Tibial nerve (tissue), 4 donors: ENCODE measurements at regions not wholly inside any gene's neighbourhood (a gene's known extent, or its start where the extent isn't known, plus 50 kb on each side); places are given as distances from the start of the nearest gene placed in this dataset.

Experiments used
- EP300 ChIP-seq, 2 donors: sonication (generic); formaldehyde crosslinking; IDR thresholded peaks; one replicate each; pipeline ENCODE4 v1.6.1; 2017; ENCODE audit warnings: antibody characterized with exemption in 2 of 2, mild to moderate bottlenecking in 1 of 2
- POLR2A ChIP-seq, 2 donors: fragments of 450-650 bp; IDR thresholded peaks; one replicate each; pipeline ENCODE4 v1.6.1; 2017; ENCODE audit warnings: antibody characterized with exemption in 2 of 2, mild to moderate bottlenecking in 2 of 2, moderate library complexity in 2 of 2
- TF ChIP-seq, protein P1 (sequence below), 5 experiments: fragments of 200-600 bp in 3 of 5; fragments of 450-650 bp in 2 of 5; sonication (generic) in 3 of 5; IDR thresholded peaks; one replicate each; pipeline ENCODE4 v1.5.1; 2016 to 2019; ENCODE audit warnings: antibody characterized with exemption in 5 of 5, mild to moderate bottlenecking in 3 of 5, moderate library complexity in 2 of 5

DNA sequence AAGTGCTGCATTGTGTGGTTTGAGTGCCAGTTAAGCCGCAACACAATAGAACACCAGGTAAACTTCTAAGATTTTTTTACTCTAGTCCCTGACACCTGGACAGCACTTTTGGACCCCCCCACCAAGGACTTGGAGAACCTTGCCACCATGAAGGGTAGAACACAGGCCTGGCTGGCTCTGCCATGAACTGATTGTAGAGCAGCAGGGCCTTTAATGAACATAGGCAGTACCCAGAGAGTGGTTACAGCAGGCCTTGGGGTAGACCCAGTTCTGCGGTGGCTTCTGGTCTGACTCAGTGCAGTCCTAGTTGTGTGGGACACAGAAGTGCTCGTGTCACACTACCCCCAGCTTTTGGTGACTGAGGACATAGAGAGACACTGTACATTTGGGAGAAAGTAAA is 648.3 kb downstream of the PCDH19 start:
- TF ChIP-seq POLR2A (IDR thresholded peaks at IDR 0.05) (no peak), EP300 (IDR thresholded peaks at IDR 0.05) (no peak)
- TF ChIP-seq, protein P1, sequence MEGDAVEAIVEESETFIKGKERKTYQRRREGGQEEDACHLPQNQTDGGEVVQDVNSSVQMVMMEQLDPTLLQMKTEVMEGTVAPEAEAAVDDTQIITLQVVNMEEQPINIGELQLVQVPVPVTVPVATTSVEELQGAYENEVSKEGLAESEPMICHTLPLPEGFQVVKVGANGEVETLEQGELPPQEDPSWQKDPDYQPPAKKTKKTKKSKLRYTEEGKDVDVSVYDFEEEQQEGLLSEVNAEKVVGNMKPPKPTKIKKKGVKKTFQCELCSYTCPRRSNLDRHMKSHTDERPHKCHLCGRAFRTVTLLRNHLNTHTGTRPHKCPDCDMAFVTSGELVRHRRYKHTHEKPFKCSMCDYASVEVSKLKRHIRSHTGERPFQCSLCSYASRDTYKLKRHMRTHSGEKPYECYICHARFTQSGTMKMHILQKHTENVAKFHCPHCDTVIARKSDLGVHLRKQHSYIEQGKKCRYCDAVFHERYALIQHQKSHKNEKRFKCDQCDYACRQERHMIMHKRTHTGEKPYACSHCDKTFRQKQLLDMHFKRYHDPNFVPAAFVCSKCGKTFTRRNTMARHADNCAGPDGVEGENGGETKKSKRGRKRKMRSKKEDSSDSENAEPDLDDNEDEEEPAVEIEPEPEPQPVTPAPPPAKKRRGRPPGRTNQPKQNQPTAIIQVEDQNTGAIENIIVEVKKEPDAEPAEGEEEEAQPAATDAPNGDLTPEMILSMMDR (IDR thresholded peaks at IDR 0.05) = no peak
